ENCODE measurements at regions not wholly inside any gene's neighbourhood (a gene's known extent, or its start where the extent isn't known, plus 50 kb on each side); places are given as distances from the start of the nearest gene placed in this dataset.
"Not testable (repeated sequence)": the region's sequence is repeated elsewhere in the genome, so short reads cannot be mapped to it uniquely, and the experiment has no call there.

- Histone ChIP-seq H3K4me1 (replicated peaks) (no peaks in the 10 kb centered on the region), H3K27me3 (replicated peaks; ENCODE audit: insufficient read depth) (no peaks in the 10 kb centered on the region), H3K4me3 (no peak overlapping the region), H3K9me3 (no peaks in the 10 kb centered on the region), H3K36me3 (no peaks in the 10 kb centered on the region), H3K27ac (no peak overlapping the region)
- TF ChIP-seq POLR2AphosphoS5 (IDR thresholded peaks at IDR 0.05) (no peak), CTCF (IDR thresholded peaks at IDR 0.05) (no peak), POLR2A (IDR thresholded peaks at IDR 0.05) (no peak)
- intact Hi-C loops (cut with DNase I) = no loop called here
- WGBS = 90% methylated on average over 5 of the region's 5 CpGs
- DNase-seq (ENCODE audit: low spot score) = no peak
Measured at GRCh38 chr9:106019702-106020101, 325.4 kb downstream of the TMEM38B start.

- Histone ChIP-seq H3K4me3 (no peak overlapping the region), H3K27ac (no peak overlapping the region), H3K9me3 (no peaks in the 10 kb centered on the region), H3K4me1 (replicated peaks) (no peaks in the 10 kb centered on the region), H3K36me3 (no peaks in the 10 kb centered on the region), H3K27me3 (replicated peaks; ENCODE audit: insufficient read depth) (no peaks in the 10 kb centered on the region)
- DNase-seq (ENCODE audit: low spot score) = no peak
- TF ChIP-seq POLR2A (IDR thresholded peaks at IDR 0.05) (no peak), CTCF (IDR thresholded peaks at IDR 0.05) (no peak), POLR2AphosphoS5 (IDR thresholded peaks at IDR 0.05) (no peak)
- intact Hi-C loops (cut with DNase I) = no loop called here
- WGBS = 94% methylated on average over 2 of the region's 2 CpGs
Measured at GRCh38 chr9:106020186-106020585, 325.8 kb downstream of the TMEM38B start.

GRCh38 chr9:106023455-106023854 lies 329.1 kb downstream of the TMEM38B start:
- H3K4me1 ChIP-seq (replicated peaks) = no peaks in the 10 kb centered on the region

GRCh38 chr9:106025453-106025852 lies 331.1 kb downstream of the TMEM38B start:
- Histone ChIP-seq H3K27me3 (replicated peaks; ENCODE audit: insufficient read depth) (no peaks in the 10 kb centered on the region), H3K4me3 (no peak overlapping the region), H3K27ac (no peak overlapping the region), H3K36me3 (no peaks in the 10 kb centered on the region), H3K9me3 (no peaks in the 10 kb centered on the region), H3K4me1 (replicated peaks) (no peaks in the 10 kb centered on the region)
- intact Hi-C loops (cut with DNase I) = no loop called here
- 46% methylated on average over 4 of the region's 4 CpGs for WGBS
- TF ChIP-seq CTCF (IDR thresholded peaks at IDR 0.05) = no peak
- no peak for TF ChIP-seq POLR2A (IDR thresholded peaks at IDR 0.05)
- TF ChIP-seq POLR2AphosphoS5 (IDR thresholded peaks at IDR 0.05) = no peak
- no peak for DNase-seq (ENCODE audit: low spot score)

More at GRCh38 chr9:106023455-106023854, 329.1 kb downstream of the TMEM38B start:
- Histone ChIP-seq H3K27ac (no peak overlapping the region), H3K36me3 (no peaks in the 10 kb centered on the region), H3K4me3 (no peak overlapping the region), H3K9me3 (no peaks in the 10 kb centered on the region), H3K27me3 (replicated peaks; ENCODE audit: insufficient read depth) (no peaks in the 10 kb centered on the region)
- TF ChIP-seq POLR2A (IDR thresholded peaks at IDR 0.05) = no peak
- TF ChIP-seq CTCF (IDR thresholded peaks at IDR 0.05) = no peak
- no peak for TF ChIP-seq POLR2AphosphoS5 (IDR thresholded peaks at IDR 0.05)
- WGBS = 93% methylated on average over 2 of the region's 2 CpGs
- DNase-seq (ENCODE audit: low spot score) = no peak
- intact Hi-C loops (cut with DNase I) = no loop called here

GRCh38 chr9:106030146-106030545 lies 335.8 kb downstream of the TMEM38B start:
- DNase-seq (ENCODE audit: low spot score); H3K27me3 ChIP-seq (replicated peaks; ENCODE audit: insufficient read depth); H3K36me3 ChIP-seq; H3K27ac ChIP-seq; H3K9me3 ChIP-seq; H3K4me1 ChIP-seq (replicated peaks); intact Hi-C loops (cut with DNase I); H3K4me3 ChIP-seq: not testable (repeated sequence)
- 87% methylated on average over 3 of the region's 3 CpGs for WGBS
